ENCODE measurements at regions not wholly inside any gene's neighbourhood (a gene's known extent, or its start where the extent isn't known, plus 50 kb on each side); places are given as distances from the start of the nearest gene placed in this dataset.

DNA sequence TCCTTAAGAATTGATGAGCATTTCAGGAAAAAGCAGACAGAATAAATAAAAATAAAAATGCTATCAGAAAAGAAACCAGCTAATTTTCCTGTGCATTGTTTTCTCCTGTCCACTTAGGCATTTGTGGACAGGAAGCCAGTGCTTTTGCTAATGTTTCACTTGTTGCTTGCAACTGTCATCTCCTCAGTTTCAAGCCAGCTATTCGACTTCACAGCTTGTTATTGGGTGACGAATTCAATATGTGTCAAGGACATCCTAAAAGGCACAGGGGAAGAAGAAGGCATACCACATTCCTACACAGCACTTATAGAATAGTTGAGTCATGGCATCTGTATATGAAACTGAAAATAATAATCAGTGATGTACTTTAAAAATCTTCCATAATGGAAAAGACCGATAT, 530.6 kb upstream of the KIRREL3 start:
- DNase-seq = no peak

DNA sequence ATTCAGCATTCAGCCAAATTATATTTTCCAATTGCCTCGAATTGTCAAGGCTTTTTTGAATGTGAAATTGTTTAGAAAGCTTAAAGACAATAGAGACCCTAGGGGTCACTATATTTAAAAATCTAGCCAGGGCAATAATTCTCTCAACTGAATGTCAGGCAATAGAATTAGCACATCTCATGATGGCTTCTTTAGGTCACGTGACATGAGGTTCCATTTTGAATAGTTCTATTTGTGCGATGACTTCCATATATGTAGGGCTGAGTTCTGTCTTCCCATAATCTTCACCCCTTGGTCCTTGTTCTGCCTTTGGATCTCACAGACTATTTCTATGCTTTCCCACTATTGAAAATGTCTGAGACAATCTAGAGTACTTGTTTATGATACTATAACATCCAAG, 527.7 kb upstream of the KIRREL3 start:
- DNase-seq = no peak

DNA sequence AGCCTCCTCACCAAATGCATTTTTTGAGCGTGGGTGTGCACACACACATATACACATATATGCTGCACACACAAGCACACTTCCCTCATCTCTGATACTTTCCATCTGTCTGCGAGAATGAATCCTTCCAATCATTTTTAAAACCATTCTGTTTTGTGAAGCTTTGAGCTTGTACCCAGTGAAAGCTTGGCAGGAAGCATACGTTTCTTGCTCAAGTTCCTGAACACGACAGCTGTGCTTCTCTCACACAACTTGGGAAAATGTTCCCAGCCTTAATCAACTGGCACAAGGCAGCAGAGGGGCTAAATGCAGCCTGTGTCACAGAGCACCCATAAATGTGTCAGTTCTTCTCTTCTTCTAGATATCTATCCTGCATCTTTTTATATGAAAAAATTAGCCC, 524.0 kb upstream of the KIRREL3 start:
- DNase-seq = no peak

DNA sequence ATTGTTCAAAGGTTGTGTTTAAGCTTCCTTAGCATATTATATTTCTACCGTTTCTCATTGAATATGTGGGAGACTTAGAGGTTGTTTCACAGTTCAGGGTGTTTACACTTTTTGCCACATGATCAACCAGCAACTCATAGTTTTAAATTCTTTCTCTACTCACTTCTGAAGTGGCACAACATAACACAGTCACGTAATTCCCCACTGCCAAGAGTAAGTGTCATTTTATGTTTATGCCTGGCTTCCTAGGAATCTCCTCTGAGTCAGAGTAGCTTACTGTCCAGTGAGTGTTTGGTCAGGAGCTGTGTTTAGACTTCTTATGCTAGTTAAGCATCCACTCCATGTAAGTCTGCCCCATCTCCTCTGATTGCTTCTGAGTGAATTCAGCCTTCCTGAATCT, 520.8 kb upstream of the KIRREL3 start:
- no peak for DNase-seq

DNA sequence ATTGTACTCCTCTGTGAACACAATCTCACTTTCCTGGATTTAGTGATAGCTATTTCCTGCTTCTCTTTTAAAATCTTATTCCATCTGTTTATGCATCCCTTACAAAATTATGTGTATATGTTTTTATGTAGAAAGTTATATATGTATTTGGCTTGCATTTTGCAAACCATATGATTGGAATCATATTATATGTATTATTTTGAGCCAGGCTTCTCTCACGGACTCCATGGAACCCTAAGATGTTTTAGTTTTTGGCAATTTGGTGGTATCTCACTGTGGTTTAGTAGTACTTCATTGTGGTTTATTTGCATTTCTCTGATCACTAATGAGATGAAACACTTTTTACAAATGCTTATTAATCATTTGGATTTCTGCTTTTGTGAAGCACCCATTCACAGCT, 507.3 kb upstream of the KIRREL3 start:
- DNase-seq = no peak

DNA sequence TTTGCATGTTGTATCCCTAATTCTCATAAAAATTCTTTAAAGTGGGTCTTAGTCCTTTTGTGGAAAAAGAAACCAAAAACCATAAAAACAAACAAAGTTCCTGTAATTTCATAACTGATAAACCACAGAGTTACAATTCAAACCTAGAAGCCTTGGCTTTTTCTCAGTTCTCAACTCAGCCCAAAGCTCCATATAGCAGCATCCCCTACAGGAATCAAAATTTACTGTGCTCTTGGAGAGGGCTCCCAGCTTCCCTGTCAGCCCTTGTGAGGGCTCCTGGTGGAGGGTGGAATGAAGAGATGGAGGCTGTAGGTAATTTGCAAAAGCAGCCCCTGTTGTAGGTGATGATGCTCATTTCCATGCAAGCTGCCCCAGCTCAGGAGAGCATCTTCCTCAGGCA, 506.1 kb upstream of the KIRREL3 start:
- no peak for DNase-seq

DNA sequence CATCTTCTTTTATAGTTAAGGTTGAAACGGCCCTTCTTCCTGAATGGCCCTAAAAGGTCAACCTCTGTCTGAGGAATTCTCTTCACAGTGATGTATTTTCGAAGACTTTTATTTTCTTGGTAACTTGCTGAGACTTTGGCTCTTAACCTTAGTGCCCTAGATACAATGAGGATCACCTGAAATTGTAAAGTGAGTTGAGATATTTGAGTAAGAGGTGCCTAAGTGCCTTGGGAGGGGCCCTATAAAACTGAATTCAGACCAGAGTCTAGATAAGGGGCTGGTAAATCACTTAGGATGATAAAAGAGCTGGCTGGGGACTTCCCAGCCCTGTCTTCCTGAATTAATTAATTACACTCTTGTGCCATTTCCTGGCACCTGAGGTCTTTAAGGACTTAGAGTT, 505.6 kb upstream of the KIRREL3 start:
- DNase-seq = no peak

DNA sequence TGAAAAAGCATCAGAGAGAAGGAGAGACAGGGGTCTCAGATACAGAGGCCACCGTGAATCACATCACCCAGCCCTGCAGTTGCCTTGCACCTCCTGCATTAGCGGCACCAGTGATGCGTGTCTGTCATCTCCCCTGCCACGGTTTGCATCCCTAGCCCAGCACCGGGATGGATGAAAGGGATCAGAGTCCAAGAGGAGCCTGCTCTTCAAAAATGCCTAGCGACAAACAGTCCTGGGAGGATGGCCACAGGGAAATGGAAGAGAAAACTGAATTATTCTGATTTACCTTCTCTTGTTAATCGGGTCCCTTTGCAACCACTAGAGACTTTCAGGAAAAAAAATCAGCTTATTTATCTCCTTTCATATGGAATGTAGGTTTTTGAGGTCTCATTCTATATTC, 495.6 kb upstream of the KIRREL3 start:
- no peak for DNase-seq

DNA sequence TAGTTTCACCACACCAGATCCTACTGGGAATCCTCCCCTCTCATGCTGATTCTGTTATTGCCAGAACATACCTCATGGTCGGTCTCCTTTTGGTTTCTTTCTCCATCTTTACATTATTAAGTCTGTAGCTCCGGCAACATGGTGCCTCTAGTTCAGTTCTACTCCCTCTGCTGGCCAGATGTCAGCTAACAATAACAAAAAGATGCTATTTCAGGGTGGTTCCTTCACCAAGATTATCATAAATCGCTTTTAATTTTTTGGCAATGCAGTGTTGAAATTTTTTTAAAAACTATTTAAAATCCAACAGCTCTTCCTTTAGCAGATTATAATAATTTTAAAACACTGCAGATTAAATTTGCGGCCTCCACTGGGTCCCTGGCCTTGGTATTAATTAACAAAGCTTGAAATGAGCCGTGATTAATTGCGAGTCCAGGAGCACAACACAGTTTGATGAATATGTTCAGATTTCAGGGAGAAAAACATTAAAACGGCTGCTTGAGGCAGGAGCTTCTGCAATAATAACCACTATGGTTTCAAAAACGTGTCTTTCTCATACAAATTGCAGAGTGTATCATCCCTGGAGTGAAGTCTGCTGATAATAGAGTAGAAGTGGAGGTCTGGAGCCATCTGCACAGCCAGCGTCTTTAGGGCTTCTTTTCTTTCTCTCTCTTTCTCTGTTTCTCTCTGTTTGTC, 492.9 kb upstream of the KIRREL3 start:
- no peak for DNase-seq

DNA sequence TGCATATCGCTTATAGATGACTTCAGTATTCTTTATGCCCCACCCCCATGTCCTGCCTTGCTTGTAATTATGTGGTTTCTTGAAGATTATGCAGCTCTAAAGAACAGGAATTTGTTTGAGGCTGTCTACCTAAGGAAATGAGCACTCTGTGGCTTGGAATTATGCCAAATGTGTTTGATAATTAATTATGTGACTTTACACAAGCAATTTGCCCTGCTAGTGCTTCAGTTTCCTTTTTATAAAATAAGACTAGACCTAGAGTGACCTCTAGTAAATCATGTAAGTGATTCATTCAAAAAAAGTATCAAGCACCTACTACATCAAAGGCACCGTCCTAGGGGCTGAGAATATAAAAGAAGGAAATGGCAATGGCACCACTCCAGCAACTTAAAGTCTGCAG, 491.5 kb upstream of the KIRREL3 start:
- no peak for DNase-seq

DNA sequence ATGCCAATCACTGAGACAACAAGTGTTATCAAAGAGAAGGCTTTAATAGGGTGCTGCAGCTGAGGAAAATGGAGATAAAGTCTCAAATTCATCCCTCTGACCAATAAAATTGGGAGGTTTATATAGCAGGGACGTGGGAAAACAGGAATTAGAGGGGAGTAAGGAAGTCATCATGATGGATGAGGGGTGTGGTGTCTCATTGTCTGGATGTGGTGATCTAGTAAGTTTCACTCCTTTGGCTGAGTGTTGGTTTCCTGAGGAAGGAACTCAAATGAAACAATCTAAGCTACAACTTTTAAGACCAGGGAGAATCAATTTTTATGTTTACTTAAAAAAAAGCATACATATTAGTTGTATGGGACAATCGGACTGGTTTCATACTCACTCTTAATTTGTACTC, 491.0 kb upstream of the KIRREL3 start:
- no peak for DNase-seq

DNA sequence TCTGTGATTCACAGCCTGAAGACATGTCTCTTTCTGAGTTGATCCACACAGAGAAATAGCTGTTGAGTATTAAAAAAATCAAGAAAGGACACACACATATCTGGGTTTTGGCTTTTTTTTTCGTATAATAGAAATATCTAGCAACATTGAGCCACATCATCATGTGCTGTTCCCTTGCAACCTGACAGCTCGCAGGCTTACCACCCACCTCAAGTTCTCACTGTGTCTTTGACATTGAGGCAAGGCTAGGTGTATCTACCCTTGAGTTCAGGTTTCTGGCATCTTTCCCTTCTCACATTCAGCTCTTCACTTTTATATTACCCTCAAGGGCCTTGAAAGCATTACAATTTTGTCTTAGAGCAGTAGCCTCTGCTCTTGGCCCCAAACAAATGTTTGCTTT, 490.3 kb upstream of the KIRREL3 start:
- DNase-seq = no peak

DNA sequence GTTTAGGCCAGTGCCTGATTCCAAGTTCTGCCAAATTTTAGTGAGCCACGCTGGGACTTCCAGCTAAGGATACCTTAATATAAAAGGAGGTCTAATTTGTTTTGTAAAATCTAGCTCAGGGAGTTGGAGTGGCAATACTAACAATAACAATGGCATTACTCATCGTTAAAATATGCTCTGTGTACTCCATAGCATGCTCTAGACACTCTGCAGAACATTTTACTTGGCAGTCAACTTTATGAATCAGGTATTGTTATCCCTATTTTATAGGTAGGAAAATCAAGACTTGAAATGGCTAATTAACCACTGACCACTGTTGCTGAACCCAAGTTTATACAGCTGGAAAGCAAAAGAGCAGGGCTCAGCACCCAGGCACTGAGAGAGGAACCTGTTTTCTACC, 485.0 kb upstream of the KIRREL3 start:
- DNase-seq = no peak

DNA sequence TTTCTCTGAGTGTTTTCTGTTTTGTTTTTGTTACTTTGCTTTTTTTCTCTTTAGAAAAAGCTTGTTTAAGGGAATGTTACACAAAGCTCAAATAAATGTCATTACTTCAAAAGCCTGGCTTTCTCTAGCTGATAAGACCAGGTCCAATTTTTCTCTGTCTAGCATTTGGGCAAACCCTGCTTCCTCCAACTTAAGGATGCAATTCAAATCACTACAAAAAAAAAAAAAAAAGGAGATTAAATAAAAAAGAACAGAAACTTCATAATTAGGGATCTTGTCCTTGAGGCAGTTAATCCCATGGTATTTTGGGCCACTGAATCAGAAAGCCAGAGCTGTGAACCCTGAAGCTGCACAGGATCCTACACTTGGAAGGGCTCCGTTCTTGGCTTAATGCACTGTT, 480.8 kb upstream of the KIRREL3 start:
- no peak for DNase-seq

DNA sequence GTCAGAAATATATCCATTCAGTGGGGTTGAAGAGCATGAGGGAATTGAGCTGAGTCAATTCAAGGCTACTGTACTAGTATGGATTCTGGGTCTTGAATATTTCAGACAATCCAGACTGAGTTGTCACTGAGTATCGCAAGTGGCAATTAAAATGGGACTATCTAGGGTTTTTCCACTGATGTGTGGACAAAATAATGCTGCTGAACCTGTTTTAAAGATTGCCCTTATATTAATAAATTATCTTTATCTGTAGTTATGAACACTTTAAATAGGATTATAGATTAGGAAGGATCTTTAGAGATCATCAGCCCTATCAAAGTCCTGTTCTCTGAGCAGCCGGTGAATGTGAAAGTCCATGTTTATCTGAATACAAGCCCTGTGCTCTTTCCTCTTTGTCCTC, 478.3 kb upstream of the KIRREL3 start:
- no peak for DNase-seq

DNA sequence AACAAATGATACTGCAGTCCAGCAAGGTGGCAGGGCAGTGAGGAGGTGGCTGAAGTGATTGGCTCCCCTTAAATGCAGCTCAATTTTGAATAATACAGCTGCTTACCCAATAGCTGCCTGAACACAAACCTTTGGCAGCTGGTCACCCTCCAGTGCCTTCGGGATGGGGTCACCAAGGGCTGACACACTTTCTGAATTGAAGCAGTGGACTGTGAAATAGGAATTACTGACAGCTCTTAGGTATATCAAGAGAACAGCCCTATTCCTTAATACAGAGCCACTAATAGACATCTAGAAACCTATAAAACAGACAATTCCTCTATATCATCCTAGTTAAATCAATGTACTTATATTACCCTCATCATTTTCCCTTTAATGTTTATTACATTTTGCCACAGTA, 474.2 kb upstream of the KIRREL3 start:
- no peak for DNase-seq

DNA sequence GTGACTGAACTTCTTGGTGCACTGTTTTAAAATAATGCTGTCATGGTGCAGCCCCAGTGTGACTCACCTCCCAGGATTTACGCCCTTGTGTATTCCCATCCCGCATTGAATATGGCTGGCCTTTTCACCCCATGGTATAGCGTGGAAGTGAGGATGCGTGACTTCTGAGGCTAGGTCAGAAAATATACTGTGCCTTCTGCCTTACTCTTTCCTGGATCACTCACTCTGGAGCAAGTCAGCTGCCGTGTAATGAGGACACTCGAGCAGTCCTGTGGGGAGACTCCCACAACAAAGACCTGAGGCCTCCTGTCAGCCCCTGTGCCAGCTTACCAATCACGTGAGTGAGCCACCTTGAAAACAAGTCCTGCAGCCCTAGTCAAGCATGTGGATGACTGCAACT, 471.9 kb upstream of the KIRREL3 start:
- no peak for DNase-seq

DNA sequence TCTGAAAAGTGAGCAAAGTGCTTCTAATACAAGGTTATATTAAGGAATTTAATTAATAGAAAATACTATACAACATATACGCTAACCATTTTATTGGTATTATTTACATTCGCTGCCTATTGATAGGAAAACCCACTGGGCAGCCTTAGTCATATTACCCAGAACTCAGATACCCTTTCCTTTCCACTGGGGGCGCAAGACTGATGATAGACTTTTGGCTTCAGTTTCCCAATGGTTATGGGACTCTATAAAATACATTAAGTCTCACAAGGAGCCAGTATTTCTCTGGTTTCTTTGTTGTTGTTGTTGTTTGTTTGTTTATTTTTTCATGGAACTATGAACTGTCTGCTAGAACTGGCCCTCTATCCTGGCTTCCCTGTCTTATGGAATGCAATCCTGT, 471.1 kb upstream of the KIRREL3 start:
- DNase-seq = no peak

DNA sequence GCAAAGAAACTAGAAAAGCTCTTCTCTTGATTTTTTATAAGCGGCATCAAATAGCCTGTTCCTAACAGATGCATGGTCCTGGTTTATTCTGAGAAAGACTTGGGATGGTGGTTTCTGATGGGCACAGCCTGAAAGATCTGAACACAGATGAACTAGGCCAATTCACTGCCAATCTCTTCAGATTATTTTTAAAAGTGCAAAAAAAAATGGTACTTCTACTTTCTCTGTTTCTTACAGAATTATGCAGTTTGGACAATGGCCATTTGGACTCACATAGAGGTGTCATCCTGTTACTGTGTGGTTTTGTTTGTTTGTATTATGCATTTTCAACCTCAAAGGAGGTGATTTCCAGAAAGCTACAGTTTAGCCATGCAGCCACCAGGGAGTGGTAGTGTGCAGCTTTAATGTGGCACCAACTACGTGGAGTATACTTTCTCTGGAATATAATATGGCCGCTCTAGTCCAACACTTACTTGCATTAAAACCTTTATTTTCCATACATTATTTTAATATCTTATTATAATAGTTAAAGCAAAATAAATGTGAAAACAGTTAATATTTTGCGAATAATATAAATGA, 469.8 kb upstream of the KIRREL3 start:
- no peak for DNase-seq

DNA sequence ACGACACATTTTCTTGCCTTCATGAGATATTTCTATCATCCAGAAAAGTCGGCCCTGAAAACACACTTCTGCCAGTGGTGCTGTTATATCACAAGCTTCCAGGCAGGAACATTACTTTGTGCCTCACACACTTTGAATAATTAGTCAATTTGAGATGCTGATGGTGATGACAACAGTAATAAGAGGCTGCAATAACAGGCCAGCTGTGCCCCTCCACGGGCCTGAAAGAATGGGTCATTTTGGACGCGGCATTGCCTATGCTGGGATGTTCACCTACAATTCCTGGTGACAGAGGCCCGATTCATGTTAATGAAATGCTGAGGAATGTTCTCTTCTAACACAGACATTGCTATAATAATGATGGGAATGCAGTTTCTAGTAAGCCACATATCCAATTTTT, 463.8 kb upstream of the KIRREL3 start:
- DNase-seq = no peak

DNA sequence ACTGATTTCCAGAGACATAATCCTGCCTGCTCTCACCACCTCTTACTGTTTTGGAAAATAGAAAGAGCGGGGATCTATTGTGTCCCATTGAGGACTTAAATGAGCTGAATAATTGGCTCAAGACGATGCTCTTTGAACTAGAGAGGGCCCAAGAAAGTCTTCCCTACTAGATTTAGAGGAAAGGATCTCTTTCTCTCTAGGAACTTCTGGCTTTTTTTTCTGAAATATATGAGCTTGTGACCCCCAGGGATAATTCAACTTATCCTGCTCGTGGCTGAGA, 461.4 kb upstream of the KIRREL3 start:
- DNase-seq = no peak

DNA sequence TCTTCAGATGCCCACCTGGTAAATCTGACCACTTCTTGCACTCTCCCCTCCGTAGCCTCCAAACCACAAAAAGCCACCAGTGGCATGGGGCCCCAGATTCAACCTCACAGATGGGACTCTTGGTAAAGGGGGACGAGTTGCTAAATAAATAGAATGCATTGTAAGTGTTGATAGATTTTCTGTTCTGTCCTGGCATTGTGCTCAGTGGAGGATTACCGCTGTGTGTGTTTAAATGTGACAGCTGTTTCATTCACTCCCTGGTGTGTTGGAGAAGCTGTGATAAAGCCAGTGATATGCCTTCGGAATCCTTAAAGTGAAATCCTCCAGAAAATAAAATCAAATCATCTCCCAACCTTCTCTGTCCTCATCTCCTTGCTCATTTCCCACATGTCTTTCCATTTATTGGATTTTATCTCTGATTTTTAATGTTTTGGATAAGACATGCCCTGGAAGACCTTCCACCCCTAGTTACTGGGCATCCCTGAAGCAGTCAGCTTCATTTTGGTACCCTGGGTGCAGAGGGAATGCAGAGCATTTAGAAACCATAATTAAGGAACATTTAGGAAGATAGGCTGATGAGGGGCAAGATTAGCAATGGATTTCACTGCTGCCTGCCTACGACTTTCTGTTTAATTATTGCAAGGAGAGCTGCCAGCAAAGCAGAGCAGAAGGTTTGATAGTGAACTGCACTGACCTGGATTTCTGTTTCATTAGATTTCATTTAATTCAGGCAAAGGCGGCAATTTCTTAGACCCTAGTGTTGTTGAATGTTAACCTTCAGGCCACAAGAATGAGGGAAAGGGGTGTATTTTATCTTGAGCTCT, 460.9 kb upstream of the KIRREL3 start:
- DNase-seq = no peak

DNA sequence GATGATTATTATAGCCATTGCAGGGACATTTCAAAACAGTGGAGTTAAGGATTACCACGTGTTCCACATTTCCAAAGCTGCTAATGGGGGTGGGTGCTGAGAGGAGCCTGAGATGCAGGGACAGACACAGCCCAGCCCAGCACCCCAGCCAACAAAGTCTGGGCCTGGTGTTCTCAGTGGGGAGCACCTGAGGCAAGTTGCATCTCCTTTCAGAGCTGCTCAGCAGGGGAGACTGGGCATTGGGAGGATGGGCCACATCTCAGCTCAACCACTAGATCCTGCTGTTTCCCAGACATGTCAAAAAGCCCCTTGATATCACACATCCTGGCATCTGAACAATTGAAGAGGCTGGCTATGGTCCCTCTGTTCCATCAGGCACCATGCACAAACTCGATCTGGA, 458.0 kb upstream of the KIRREL3 start:
- no peak for DNase-seq

DNA sequence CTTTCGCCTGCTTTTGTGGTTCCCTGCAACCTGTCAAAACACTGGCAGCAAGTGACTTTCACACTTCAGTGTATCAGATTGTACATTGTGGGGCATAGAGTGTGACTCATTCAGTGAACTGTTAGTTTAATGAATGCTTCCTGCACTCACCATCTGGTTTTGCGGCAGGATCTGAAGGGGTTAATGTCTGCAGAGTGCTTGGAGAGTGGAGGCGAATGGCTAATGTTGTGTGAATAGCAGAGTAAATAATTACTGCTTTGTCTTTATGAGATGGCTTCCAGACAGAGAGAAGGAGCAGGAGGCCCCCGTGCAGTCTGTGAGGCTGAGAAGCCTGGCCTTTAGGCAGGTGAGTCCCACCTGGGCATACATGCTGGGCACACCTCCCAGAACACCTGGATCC, 454.3 kb upstream of the KIRREL3 start:
- peak; percentile 32 to 43 for DNase-seq

DNA sequence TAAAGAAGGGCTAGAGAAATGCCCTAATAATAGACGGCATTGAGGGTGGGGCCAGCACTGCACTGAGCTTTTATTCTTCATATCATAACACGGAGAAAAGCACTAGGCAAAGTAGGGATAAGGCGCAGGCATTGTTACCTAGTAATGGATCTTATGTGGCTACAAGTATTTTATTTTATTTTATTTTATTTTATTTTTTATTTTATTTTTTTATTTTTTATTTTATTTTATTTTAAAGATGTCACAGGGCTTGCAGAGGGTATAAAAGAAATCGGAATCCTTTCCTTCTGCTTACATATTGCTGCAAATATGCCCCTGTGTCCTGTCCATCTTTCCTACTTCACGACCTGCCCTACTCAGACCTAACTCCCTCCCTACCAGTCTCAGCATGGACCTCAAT, 452.0 kb upstream of the KIRREL3 start:
- DNase-seq = no peak

All from NCI-H187 (cell line).